H54 (cell line): ENCODE measurements at regions not wholly inside any gene's neighbourhood (a gene's known extent, or its start where the extent isn't known, plus 50 kb on each side); places are given as distances from the start of the nearest gene placed in this dataset.
"Not testable (repeated sequence)": the region's sequence is repeated elsewhere in the genome, so short reads cannot be mapped to it uniquely, and the experiment has no call there.

Experiments
- DNase-seq: peaks from one replicate; pipeline ENCODE4 v3.0.0; 2011; ENCODE audit warnings: low spot score, mixed read lengths; ENCODE audit not compliant: insufficient read length
- FAIRE-seq: peaks from 3 replicates; lab custom pipeline; 2011; peaks lifted over from hg19 to GRCh38; lab: Jason Lieb, UNC
- POLR2A ChIP-seq: IDR thresholded peaks from 2 replicates; pipeline ENCODE4 v1.6.1; 2011; ENCODE audit warnings: low read depth, mild to moderate bottlenecking, low read length

DNA sequence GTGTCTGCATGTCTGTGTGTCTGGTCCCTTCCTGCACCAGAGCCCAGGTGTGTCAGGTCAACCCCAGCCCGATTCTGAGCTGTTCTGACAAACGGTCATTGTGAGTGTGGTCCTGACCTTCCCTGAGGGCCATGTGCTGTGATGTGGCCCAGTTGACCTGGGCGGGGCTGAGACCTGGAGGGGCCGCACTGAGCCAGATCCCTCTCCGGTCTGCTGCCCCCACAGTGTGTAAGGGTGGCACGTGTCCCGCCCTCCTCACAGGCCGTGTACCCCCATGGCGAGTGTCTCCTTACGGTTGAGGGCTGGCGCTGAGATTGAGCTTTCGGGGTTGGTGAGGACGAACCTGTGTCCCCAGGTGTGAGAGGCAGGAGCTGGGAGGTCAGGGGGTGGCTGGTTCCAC lies 136.5 kb downstream of the MRPL36 start:
- TF ChIP-seq POLR2A = no peak
- no peak for FAIRE-seq
- DNase-seq = no peak

- no peak for FAIRE-seq
- TF ChIP-seq POLR2A = no peak
- no peak for DNase-seq
Measured at GRCh38 chr5:1662559-1663085, 137.0 kb downstream of the MRPL36 start.

DNA sequence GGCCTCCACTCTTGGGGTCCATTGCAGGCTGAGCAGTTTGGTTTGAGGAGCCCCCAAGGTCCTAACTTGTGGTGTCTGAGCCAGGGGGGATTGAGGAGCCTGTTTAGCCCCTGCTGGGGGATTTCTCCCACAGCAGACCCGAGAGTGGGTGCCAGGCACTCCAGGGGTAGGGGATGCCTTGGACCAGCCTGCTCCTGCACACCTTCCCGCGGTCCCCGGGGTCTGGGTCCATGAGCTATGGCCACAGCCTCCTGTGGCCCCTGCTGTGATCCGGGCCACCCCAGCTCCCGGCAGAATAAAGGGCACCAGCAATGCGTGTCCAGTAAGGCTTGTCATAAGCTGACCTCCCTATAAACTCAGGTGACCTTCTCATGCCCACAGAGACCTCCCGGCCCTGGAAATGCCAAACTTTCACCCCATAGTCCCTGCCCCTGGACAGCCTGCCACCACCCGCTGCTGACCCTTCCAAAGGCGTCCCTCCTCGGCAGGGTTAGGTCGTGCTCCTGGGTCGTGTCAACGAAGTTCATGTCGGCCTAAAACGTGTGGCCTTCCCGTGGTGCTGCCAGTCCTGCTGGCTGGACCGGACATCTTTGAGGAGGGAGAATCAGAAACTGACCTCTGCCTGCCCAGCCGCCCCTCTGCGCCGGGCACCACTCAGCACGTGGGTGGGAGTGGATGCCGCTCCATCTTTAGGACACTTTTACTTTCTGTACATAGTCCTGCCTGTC lies 137.6 kb downstream of the MRPL36 start:
- TF ChIP-seq POLR2A = no peak
- FAIRE-seq = no peak

DNA sequence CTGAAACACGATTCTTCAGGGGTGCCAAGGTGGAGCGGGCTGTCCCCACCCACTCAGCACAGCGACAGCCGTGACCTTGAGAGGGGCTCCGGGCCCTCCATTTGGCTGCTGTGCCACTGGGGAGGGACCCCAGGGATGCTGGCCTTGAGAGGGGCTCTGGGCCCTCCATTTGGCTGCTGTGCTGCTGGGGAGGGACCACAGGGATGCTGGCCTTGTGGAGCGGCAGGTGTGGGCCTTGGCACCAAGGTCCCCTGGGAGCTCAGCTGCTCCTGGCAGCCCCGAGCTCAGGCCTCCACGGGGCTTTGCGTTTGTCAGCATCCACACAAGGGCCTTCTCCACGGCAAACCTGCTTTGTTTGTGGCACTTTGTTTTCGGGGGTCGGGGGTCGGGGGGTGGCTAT lies 137.6 kb upstream of the LPCAT1 start:
- no peak for TF ChIP-seq POLR2A
- FAIRE-seq = no peak
- no peak for DNase-seq

More for the DNA sequence above, 137.6 kb downstream of the MRPL36 start:
- no peak for DNase-seq

DNA sequence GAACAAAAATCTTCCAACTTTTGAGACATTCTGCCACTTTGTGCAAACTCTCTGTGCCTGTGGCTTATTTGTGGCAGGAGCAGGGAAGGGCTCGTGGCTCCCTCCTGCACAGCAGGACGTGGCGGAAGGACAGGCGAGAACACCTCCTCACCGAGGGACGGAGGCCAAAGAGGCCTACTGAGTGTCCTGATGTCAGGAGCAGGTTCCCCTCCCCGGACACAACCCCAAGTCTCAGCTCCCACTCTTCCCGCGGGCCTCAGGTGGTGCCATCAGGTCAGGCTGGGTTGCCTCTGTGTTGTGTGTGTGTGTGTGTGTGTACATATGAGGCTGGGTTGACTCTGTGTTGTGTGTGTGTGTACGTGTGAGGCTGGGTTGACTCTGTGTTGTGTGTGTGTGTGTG lies 136.8 kb upstream of the LPCAT1 start:
- FAIRE-seq (no peak), DNase-seq (no peak)
- no peak for TF ChIP-seq POLR2A

GRCh38 chr5:1660001-1660400 lies 136.2 kb upstream of the LPCAT1 start:
- FAIRE-seq (no peak), DNase-seq (no peak)
- TF ChIP-seq POLR2A = no peak

- FAIRE-seq = no peak
- TF ChIP-seq POLR2A = no peak
- DNase-seq = no peak
Measured at GRCh38 chr5:1659100-1659981, 135.6 kb upstream of the LPCAT1 start.

- DNase-seq (no peak), FAIRE-seq (no peak)
- no peak for TF ChIP-seq POLR2A
Measured at GRCh38 chr5:1658665-1659064, 134.9 kb upstream of the LPCAT1 start.

DNA sequence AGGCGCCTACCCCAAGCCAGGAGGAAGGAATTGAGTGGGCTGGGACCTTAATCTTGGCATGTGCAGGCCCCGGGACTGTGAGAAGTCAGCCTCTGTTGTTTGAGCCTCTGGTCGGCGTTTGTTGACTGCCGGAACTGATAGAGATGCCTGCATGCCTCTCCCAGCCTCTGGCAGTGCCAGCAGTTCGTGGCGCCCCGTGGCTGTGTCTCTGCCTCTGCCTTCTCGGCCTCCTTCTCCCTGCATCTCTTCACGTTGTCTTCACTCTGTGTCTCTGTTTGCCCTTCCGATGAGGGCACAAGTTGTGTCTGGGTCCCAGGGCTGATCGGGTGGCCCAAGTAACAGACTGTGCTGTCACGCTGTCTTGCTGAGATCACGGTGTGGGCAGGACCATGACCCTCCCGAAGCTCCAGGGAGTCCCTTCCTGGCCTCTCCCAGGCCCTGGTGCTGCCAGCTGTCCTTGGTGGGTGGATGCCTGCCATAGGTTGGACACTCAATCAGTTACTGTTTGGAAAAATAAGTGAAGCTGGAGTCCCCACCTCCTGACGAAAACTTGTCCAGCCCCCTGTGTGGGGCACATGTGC lies 133.5 kb upstream of the LPCAT1 start:
- FAIRE-seq (no peak), DNase-seq (no peak)
- no peak for TF ChIP-seq POLR2A

DNA sequence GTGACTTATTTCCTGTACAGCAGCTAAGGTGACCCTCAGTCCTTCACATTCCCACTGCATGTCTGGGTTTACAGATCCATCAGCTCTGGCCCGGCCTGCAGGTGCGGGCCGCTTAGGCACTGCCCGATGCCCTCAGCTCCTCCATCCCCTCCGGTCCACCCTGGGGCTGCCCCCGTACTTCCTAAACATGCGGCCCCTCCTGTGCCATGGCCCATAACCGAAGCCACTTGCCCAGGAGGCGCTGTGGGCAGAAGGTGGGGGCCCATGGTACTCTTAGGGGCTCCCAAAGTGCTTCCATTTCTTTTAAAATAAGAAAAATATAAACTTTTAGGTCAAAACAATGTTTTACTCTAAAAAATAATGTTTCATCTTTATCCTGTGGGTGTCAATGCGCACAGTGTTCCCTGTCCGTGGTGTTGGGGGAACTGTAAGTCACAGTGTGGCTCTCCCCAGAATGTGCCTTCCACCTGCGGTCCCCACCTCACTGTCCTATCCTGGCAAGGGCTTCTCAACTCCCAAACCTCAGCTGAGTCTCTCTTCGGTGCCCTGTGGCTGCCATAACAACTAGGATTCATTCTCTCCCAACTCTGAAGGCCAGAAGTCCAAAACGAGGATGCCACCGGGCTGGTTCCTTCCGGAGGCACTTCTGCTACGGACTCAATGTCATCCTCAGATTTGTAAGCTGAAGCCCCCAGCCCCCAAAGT lies 132.7 kb upstream of the LPCAT1 start:
- DNase-seq (no peak), FAIRE-seq (no peak)
- no peak for TF ChIP-seq POLR2A

- DNase-seq = no peak
- no peak for FAIRE-seq
- no peak for TF ChIP-seq POLR2A
Measured at GRCh38 chr5:1655496-1656270, 131.9 kb upstream of the LPCAT1 start.

DNA sequence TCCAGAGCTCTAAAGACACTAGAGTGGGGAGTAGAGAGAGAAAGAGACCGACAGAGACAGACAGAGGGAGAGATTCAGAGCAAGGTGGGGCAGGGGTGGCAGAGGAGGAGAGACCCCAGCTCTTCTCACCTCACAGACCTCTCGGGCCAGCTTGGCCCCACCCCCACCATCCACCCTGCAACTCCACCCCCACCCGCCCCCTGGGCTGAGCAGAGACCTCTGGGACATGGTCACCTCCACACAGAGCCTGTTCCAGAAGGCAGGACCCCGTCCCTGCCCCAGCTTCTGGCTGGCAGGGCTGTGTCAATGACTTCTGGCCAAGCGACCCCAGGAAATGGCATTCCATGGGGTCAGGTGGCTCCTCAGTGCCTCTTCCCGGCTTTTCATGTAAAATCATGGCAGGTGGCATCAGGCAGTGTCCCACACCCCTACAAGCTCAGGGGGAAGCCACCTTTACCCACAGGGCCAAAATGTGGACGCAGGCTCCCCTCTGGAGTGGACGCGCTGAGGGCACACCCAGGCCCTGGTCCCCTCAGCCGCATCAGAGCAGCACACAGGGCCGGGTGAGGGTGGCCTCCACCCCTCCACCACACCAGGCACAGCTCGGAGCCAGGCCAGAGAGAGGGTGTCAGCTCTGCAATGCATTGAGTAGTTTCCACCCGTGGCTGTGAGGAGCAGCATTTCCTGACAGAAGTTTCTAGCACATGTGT lies 131.2 kb upstream of the LPCAT1 start:
- DNase-seq (no peak), FAIRE-seq (no peak)
- no peak for TF ChIP-seq POLR2A

GRCh38 chr5:1653698-1654651 lies 130.2 kb upstream of the LPCAT1 start:
- FAIRE-seq, DNase-seq: not testable (repeated sequence)
